ENCODE measurements at regions not wholly inside any gene's neighbourhood (a gene's known extent, or its start where the extent isn't known, plus 50 kb on each side); places are given as distances from the start of the nearest gene placed in this dataset.

GRCh38 chr15:85890620-85890980, 95.9 kb upstream of the KLHL25 start:
- no peak overlapping the region for H3K27ac ChIP-seq (ENCODE audit: low read depth, low read length)

DNA sequence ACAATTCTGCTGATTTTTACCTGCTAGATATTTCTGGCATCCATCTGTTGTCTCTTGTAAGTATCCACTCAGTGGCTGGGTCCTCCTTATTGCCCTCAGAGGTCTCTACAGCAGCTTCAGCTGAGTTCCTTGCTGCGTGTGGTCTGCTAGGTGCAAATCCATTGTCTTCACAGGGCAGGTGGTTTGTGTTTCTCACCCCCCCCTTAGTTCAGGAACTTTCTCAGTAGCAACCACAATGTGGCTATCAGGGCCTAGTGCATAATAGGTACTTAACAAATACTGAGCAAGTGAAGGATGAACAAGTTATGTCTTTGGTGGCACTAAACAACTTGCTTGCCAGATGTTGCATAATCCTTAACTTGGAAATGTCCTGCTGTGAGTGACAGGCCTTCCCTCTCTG, 96.7 kb upstream of the KLHL25 start:
- Histone ChIP-seq H3K9me3 (ENCODE audit: insufficient read depth, low read depth, low read length) (no peaks in the 10 kb centered on the region), H3K4me3 (ENCODE audit: low read length) (no peak overlapping the region), H3K4me1 (ENCODE audit: insufficient read depth, low read length) (no peaks in the 10 kb centered on the region), H3K27ac (ENCODE audit: low read depth, low read length) (no peak overlapping the region), H3K27me3 (ENCODE audit: insufficient read depth, low read length) (peaks cover under 1% of the 10 kb centered on the region; the same call in 1 of the 2 replicates), H3K9ac (ENCODE audit: low read depth, low read length) (no peak overlapping the region), H3K36me3 (ENCODE audit: insufficient read depth, low read length) (no peaks in the 10 kb centered on the region)
- 94% methylated on average over 1 of the region's 1 CpG for whole genome bisulfite sequencing

More at GRCh38 chr15:85890620-85890980, 95.9 kb upstream of the KLHL25 start:
- Histone ChIP-seq H3K9me3 (ENCODE audit: insufficient read depth, low read depth, low read length) (no peaks in the 10 kb centered on the region), H3K4me1 (ENCODE audit: insufficient read depth, low read length) (no peaks in the 10 kb centered on the region), H3K27me3 (ENCODE audit: insufficient read depth, low read length) (no peaks in the 10 kb centered on the region), H3K4me3 (ENCODE audit: low read length) (no peak overlapping the region), H3K9ac (ENCODE audit: low read depth, low read length) (no peak overlapping the region), H3K36me3 (ENCODE audit: insufficient read depth, low read length) (no peaks in the 10 kb centered on the region)
- WGBS, result 94% methylated on average over 1 of the region's 2 CpGs

GRCh38 chr15:85892232-85892631, 97.5 kb upstream of the KLHL25 start:
- no peaks in the 10 kb centered on the region for H3K36me3 ChIP-seq (ENCODE audit: insufficient read depth, low read length)
- WGBS, result 95% methylated on average over 3 of the region's 3 CpGs
- H3K4me3 ChIP-seq (ENCODE audit: low read length), result no peak overlapping the region
- H3K27me3 ChIP-seq (ENCODE audit: insufficient read depth, low read length), result peaks cover 8% of the 10 kb centered on the region
- H3K9ac ChIP-seq (ENCODE audit: low read depth, low read length), result no peak overlapping the region
- 0 out of 2 replicates have a peak, but pooled peaks cover under 1% of the 10 kb centered on the region for H3K4me1 ChIP-seq (ENCODE audit: insufficient read depth, low read length)
- H3K9me3 ChIP-seq (ENCODE audit: insufficient read depth, low read depth, low read length), result no peaks in the 10 kb centered on the region
- no peak overlapping the region for H3K27ac ChIP-seq (ENCODE audit: low read depth, low read length)

DNA sequence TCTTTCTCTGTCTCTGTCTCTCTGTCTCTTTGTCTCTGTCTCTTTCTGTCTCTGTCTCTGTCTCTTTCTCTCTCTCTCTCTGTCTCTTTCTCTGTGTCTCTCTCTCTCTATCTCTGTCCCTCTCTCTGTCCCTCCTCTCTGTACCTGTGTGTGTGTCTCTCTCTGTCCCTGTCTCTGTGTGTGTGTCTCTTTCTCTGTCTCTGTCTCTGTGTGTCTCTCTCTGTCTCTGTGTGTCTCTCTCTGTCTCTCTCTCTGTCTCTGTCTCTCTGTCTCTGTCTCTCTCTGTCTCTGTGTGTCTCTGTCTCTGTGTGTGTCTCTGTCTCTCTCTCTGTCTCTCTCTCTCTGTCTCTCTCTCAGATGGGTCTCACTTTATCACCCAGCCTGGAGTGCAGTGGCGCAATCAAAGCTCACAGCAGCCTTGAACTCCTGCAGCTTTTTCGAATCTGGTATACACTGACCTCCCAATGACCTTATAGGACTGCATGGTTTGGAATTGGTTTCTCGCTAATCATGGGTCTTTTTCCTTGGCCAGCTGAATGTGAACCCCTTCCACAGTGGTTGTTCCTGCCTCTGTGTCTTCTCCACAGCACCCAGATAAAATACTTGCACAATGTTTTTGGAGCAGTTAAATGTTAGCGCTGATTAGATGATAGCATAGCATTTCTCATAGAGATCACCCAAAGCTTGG, 102.6 kb upstream of the KLHL25 start:
- H3K4me3 ChIP-seq (ENCODE audit: low read length), result no peak overlapping the region
- no peak overlapping the region for H3K9ac ChIP-seq (ENCODE audit: low read depth, low read length)
- H3K36me3 ChIP-seq (ENCODE audit: insufficient read depth, low read length), result no peaks in the 10 kb centered on the region
- H3K27ac ChIP-seq (ENCODE audit: low read depth, low read length), result peak overlapping the region; percentile 34; the same call in 1 of the 2 replicates
- peaks cover 22% of the 10 kb centered on the region for H3K4me1 ChIP-seq (ENCODE audit: insufficient read depth, low read length)
- no peaks in the 10 kb centered on the region for H3K9me3 ChIP-seq (ENCODE audit: insufficient read depth, low read depth, low read length)
- 61% methylated on average over 4 of the region's 4 CpGs for WGBS
- H3K27me3 ChIP-seq (ENCODE audit: insufficient read depth, low read length), result peaks cover 11% of the 10 kb centered on the region

- Histone ChIP-seq H3K27me3 (ENCODE audit: insufficient read depth, low read length) (peaks cover 11% of the 10 kb centered on the region), H3K4me3 (ENCODE audit: low read length) (peak overlapping the region; percentile 9), H3K36me3 (ENCODE audit: insufficient read depth, low read length) (no peaks in the 10 kb centered on the region), H3K4me1 (ENCODE audit: insufficient read depth, low read length) (peaks cover 22% of the 10 kb centered on the region), H3K9ac (ENCODE audit: low read depth, low read length) (no peak overlapping the region), H3K27ac (ENCODE audit: low read depth, low read length) (peak overlapping the region; percentile 34; the same call in 1 of the 2 replicates), H3K9me3 (ENCODE audit: insufficient read depth, low read depth, low read length) (no peaks in the 10 kb centered on the region)
- 11% methylated on average over 15 of the region's 16 CpGs for WGBS
These were observed 103.4 kb upstream of the KLHL25 start for GRCh38 chr15:85897895-85898717.

- Histone ChIP-seq H3K36me3 (ENCODE audit: insufficient read depth, low read length) (no peaks in the 10 kb centered on the region), H3K4me3 (ENCODE audit: low read length) (no peak overlapping the region), H3K9me3 (ENCODE audit: insufficient read depth, low read depth, low read length) (no peaks in the 10 kb centered on the region), H3K27ac (ENCODE audit: low read depth, low read length) (no peak overlapping the region), H3K27me3 (ENCODE audit: insufficient read depth, low read length) (peaks cover 11% of the 10 kb centered on the region), H3K4me1 (ENCODE audit: insufficient read depth, low read length) (peaks cover 22% of the 10 kb centered on the region), H3K9ac (ENCODE audit: low read depth, low read length) (no peak overlapping the region)
- 41% methylated on average over 9 of the region's 9 CpGs for WGBS
These were observed 105.2 kb upstream of the KLHL25 start for GRCh38 chr15:85899927-85900326.

DNA sequence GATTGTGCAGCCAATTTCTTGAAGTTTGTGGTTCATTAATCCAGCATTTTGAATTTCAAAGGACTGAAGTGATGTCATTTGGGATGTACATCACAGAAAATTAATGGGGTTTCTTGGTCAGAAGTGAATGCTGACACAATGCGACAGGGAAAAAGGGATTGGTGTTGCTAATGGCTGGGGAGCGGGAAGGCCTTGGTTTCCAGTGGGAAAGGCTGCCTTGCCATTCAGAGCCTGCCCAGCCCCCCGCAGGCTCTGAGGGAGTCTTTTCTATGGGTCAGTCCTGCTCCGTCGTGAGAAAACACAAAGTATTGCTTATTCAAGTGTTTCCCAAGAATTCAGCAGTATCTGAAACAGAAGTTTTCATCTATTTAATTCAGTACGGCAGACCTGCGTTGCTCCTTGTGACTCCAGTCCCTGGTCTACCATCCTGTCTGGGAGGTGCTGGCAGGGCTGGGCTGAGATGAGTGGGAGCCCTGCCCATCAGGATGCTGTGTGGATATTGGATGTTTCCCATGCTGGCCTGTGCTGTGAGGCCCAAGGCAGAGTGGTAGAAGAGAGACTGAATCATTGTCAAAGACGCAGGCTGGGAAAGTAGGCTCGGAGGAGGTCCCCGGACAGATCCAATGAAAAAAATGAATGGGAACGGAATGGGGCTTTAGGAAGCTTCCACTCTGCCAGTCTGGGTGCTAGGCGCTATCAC, 111.2 kb upstream of the KLHL25 start:
- Histone ChIP-seq H3K9ac (ENCODE audit: low read depth, low read length) (no peak overlapping the region), H3K27ac (ENCODE audit: low read depth, low read length) (no peak overlapping the region), H3K36me3 (ENCODE audit: insufficient read depth, low read length) (no peaks in the 10 kb centered on the region), H3K4me3 (ENCODE audit: low read length) (no peak overlapping the region), H3K9me3 (ENCODE audit: insufficient read depth, low read depth, low read length) (no peaks in the 10 kb centered on the region), H3K4me1 (ENCODE audit: insufficient read depth, low read length) (peaks cover 5% of the 10 kb centered on the region), H3K27me3 (ENCODE audit: insufficient read depth, low read length) (no peaks in the 10 kb centered on the region)
- WGBS, result 86% methylated on average over 12 of the region's 12 CpGs

DNA sequence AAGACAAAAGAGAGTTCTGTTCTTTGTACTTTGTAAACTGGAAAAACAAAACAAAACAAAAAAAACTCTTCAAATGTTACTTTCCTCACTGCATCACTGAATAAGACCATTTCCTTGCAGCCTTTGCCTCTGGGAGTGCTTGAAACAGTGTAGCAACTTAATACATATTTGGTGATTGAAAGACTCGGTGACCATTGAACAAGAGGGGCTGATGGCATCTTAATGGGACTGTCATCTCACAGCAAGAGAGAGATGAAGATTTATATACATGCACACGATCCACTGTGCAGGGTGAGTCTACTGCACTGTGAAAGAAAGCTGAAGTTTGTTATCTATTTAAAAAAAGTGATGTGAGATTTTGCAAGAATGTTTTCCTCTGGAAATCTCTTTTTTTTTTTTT, 111.9 kb upstream of the KLHL25 start:
- Histone ChIP-seq H3K27ac (ENCODE audit: low read depth, low read length) (no peak overlapping the region), H3K4me3 (ENCODE audit: low read length) (no peak overlapping the region), H3K4me1 (ENCODE audit: insufficient read depth, low read length) (peaks cover 5% of the 10 kb centered on the region; the same call in 1 of the 2 replicates), H3K9me3 (ENCODE audit: insufficient read depth, low read depth, low read length) (no peaks in the 10 kb centered on the region), H3K9ac (ENCODE audit: low read depth, low read length) (no peak overlapping the region), H3K27me3 (ENCODE audit: insufficient read depth, low read length) (no peaks in the 10 kb centered on the region), H3K36me3 (ENCODE audit: insufficient read depth, low read length) (no peaks in the 10 kb centered on the region)
- WGBS, result 88% methylated on average over 2 of the region's 2 CpGs

DNA sequence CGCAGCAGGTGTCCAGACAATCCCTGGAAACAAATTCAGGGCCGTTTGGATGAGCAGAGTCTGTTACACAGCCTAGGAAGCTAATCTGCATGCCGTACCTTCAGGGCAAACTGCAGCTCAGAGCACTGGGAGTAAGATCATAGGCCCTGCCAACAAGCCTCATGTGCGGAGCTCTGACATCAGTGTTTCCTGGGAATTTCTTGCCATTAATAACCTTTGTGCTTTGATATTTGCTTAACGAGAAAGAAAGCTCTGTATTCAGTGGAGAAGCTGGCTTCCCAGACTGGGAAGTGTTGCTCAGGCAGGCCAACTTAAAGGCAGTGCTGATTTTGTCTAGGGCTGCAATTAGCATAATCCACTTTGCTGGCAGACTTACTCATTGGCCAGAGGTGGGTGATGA, 116.1 kb upstream of the KLHL25 start:
- Histone ChIP-seq H3K4me1 (ENCODE audit: insufficient read depth, low read length) (peaks cover 5% of the 10 kb centered on the region; the same call in 1 of the 2 replicates), H3K27ac (ENCODE audit: low read depth, low read length) (no peak overlapping the region), H3K36me3 (ENCODE audit: insufficient read depth, low read length) (no peaks in the 10 kb centered on the region), H3K27me3 (ENCODE audit: insufficient read depth, low read length) (no peaks in the 10 kb centered on the region), H3K4me3 (ENCODE audit: low read length) (no peak overlapping the region), H3K9me3 (ENCODE audit: insufficient read depth, low read depth, low read length) (no peaks in the 10 kb centered on the region), H3K9ac (ENCODE audit: low read depth, low read length) (no peak overlapping the region)
- 69% methylated on average over 5 of the region's 5 CpGs for WGBS

DNA sequence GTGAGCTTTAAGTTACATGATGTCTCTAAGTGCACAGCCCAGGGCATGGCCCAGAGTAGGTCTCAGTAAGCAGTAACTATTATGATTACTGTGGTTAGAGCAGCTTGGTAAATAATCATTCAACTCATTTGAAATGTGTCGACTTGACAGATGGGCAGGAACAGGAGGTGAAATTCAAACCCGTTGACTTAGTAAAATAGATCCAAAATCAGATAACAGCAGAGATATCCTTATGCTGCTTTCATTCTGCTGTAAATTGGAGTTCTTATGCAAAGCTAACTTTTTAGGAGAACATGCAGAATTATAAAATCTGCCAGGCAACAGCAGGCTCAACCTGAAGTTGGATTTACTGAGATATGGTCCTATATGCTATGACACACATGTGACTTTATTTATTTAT, 118.7 kb upstream of the KLHL25 start:
- H3K27ac ChIP-seq (ENCODE audit: low read depth, low read length), result no peak overlapping the region
- H3K4me1 ChIP-seq (ENCODE audit: insufficient read depth, low read length), result peaks cover 5% of the 10 kb centered on the region; the same call in 1 of the 2 replicates
- no peak overlapping the region for H3K9ac ChIP-seq (ENCODE audit: low read depth, low read length)
- H3K27me3 ChIP-seq (ENCODE audit: insufficient read depth, low read length), result no peaks in the 10 kb centered on the region
- no peaks in the 10 kb centered on the region for H3K36me3 ChIP-seq (ENCODE audit: insufficient read depth, low read length)
- H3K4me3 ChIP-seq (ENCODE audit: low read length), result no peak overlapping the region
- H3K9me3 ChIP-seq (ENCODE audit: insufficient read depth, low read depth, low read length), result no peaks in the 10 kb centered on the region
- 92% methylated on average over 2 of the region's 2 CpGs for WGBS

DNA sequence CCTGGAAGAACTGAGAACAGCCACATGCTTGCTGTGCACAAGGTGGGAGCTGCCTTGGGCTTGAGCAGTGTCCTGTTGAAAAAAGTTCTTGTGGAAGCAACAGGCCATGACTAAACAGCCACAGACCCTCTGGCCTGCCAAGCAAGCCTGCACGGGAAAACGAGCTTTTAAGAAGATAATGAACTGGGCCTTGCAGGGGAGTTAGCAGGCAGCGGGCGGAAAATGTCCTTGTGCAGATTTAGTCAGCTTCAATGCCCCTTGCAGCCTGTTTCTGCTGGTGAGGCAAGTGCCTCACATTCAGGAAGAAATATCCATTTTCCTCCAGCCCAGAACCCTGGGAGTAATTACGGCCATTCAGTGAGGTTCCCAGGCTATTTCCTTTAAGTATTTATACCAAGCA, 126.2 kb upstream of the KLHL25 start:
- WGBS, result 93% methylated on average over 5 of the region's 5 CpGs
- H3K27me3 ChIP-seq (ENCODE audit: insufficient read depth, low read length), result no peaks in the 10 kb centered on the region
- H3K27ac ChIP-seq (ENCODE audit: low read depth, low read length), result no peak overlapping the region
- H3K4me1 ChIP-seq (ENCODE audit: insufficient read depth, low read length), result peaks cover 11% of the 10 kb centered on the region; the same call in 1 of the 2 replicates
- H3K9me3 ChIP-seq (ENCODE audit: insufficient read depth, low read depth, low read length), result no peaks in the 10 kb centered on the region
- H3K9ac ChIP-seq (ENCODE audit: low read depth, low read length), result no peak overlapping the region
- no peak overlapping the region for H3K4me3 ChIP-seq (ENCODE audit: low read length)
- H3K36me3 ChIP-seq (ENCODE audit: insufficient read depth, low read length), result no peaks in the 10 kb centered on the region
